ENCODE measurements at regions not wholly inside any gene's neighbourhood (a gene's known extent, or its start where the extent isn't known, plus 50 kb on each side); places are given as distances from the start of the nearest gene placed in this dataset.

DNA sequence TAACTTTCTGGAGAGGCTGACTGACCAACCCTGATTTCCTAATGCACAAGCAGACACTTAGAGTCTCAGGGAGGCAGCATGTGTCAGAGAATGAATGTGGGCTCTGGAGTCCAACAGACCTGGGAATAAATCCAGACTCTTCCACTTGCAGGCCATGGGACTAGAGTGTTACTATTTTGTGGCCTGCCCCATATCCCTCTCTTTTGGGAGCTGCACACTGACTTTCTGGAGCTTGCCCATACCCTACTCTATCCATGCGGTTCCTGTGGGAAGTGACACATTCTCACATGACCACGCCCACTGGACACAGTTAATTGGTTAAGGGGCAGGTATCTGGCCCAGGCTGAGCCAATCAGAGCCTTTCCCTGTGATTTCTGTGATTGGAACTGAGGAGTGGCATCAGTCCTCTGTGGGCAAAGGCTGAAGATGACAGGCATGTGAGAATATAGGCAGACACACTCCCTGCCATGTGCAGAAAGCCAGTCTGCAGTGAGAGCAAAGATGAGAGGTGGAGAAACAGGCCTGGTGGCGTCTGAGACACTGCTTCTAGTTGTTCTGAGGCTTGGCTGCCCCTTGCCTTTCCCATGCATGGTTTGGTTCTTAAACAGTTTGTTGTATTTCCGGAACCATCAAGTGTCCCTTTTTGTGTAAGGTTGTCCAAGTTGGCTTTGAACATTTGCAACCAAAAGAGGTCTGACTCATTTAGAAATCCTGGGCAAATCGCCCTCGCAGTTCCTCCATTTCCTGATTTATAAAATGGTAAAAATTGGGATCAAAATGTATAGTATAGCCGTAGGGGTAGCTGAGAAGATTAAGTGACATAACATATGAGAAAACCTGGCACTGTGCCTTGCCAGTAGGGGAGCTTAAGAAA is 125.6 kb downstream of the CDC5L start:
- no peak for DNase-seq (ENCODE audit: extremely low read depth, low read depth)
- TF ChIP-seq, protein P1, sequence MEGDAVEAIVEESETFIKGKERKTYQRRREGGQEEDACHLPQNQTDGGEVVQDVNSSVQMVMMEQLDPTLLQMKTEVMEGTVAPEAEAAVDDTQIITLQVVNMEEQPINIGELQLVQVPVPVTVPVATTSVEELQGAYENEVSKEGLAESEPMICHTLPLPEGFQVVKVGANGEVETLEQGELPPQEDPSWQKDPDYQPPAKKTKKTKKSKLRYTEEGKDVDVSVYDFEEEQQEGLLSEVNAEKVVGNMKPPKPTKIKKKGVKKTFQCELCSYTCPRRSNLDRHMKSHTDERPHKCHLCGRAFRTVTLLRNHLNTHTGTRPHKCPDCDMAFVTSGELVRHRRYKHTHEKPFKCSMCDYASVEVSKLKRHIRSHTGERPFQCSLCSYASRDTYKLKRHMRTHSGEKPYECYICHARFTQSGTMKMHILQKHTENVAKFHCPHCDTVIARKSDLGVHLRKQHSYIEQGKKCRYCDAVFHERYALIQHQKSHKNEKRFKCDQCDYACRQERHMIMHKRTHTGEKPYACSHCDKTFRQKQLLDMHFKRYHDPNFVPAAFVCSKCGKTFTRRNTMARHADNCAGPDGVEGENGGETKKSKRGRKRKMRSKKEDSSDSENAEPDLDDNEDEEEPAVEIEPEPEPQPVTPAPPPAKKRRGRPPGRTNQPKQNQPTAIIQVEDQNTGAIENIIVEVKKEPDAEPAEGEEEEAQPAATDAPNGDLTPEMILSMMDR (IDR thresholded peaks at IDR 0.05; ENCODE audit: low read depth, low read length): no peak

DNA sequence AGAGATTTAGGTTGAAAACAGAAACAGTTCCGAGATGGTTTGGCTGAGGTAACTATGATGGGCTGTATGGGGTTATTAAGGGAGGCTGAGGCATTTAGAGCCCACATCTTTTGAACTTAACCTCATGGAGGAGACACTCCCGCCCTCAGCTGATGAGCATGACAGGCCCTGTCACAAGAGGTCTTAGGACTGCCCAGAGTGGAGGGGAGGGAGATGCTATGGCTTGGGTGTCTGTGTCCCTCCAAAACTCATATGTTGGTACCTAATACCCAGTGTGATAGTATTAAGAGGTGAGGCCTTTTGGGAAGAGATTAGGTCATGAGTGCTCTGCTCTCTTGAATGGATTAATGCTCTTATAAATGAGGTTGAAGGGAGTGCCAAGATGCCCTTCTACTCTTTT is 126.6 kb downstream of the CDC5L start:
- no peak for DNase-seq (ENCODE audit: extremely low read depth, low read depth)
- TF ChIP-seq, protein P1 (IDR thresholded peaks at IDR 0.05; ENCODE audit: low read depth, low read length): no peak

DNA sequence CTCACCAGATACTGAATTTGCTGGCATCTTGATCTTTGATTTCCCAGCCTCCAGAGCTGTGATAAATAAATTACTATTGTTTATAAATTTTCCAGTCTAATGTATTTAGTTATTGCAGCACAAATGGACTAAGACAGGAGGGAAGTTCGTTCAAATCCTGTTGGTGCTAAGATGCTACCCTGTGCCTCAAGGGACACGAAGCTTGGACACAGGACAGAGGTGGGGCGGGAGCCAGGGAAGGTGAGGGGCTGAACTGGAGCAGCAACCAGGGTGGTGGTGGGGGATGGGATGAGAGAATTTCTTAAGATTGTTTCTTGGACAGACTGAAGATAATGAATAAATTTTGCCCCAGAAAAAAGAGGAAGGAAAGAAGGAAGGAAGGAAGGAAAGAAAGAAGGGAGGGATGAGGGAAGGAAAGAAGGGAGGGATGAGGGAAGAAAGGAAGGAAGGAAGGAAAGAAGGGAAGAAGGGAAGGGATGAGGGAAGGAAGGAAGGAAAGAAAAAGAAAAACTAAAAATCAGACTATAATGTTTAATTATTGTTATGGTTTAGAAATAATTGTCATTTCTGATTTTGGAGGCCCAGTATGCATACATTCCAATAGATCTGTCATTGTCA is 127.2 kb downstream of the CDC5L start:
- TF ChIP-seq, protein P1 (IDR thresholded peaks at IDR 0.05; ENCODE audit: low read depth, low read length): no peak
- no peak for DNase-seq (ENCODE audit: extremely low read depth, low read depth)

DNA sequence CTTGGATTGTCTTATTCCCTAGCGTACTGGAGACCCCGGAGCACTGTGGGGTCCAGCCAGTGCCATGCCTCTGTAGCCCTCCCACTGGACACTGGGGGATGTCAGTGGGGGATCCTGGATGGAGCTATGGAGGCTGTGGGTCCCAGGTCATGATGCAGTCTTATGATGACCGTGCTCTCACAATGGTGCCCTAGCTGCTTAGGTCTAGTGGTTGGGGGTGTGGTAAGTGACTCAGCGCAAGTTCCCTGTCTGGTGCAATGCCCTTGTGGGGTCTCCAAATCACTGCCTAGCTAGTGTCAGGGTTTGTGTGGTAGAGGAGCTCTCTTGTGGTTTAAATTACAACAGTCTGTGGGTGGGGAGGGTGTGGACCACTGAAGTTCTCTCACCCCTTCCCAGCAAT is 135.4 kb downstream of the CDC5L start:
- no peak for DNase-seq (ENCODE audit: extremely low read depth, low read depth)
- TF ChIP-seq, protein P1 (IDR thresholded peaks at IDR 0.05; ENCODE audit: low read depth, low read length): no peak

DNA sequence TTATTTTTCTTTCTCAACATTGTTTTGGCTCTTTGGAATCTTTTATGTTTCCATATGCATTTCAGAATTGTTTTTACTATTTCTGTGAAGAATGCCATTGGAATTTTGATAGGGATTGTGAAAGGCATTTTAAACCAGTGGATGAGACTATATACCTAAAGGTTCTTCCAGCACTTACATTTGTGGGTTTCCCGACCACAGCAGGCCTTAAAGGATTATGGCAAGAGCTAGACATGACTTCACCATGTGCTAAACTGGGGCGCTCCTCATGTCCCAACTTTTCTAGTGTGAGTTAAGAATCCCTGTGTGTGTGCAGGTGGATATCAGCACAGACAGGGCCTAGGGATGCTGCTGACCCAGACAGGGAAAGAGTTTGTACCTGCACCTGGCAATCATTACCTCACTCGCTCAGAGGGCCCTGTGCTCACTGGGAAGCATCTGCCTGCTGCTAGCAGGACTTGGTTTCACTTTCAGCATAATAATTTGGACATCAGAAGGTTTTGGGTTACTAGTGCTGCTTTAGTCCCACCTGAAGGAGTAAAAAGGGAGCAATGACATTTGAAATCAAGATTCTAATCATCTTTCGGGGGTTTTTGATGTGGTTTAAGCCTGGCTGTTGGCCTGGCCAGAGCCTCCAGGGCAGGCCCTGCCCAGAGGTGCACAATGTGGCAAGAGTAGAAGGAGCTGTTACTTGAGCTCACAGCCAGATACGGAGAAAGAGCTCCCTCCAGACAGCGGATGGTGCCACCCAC is 137.1 kb downstream of the CDC5L start:
- TF ChIP-seq, protein P1 (IDR thresholded peaks at IDR 0.05; ENCODE audit: low read depth, low read length): no peak
- DNase-seq (ENCODE audit: extremely low read depth, low read depth): no peak

DNA sequence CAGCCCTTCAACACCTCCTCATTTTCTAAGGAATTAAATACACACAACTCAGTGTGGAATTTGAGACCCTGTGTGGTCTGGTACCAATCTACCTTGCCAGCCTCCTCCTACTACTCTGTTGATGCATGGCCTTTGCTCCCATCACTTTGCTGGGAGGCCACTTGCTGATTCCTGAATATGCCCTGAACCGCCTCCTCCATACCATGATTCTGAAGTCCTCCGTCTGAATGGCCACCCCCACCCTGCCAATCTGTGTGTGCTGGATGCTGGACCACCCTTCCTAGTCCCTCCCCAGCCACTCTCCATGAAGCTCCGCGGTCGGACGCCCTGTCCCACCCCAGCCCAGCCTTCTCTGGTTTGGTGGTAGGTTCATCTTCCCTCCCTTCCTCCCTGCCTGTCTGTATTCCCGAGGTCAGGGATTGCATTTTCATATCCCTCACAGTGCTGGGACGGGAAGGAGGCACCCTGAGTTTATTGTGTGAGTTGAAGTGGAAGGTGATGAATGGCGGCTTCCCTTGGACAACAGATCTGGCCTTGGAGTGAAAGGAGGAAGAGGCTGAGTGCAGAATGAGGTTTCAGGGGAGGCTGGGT is 138.3 kb downstream of the CDC5L start:
- no peak for DNase-seq (ENCODE audit: extremely low read depth, low read depth)
- TF ChIP-seq, protein P1 (IDR thresholded peaks at IDR 0.05; ENCODE audit: low read depth, low read length): no peak
